Spleen (tissue), 7 donors: ENCODE measurements at regions not wholly inside any gene's neighbourhood (a gene's known extent, or its start where the extent isn't known, plus 50 kb on each side); places are given as distances from the start of the nearest gene placed in this dataset.

Source experiments
- CTCF ChIP-seq, 11 experiments: fragments of 200-600 bp in 7 of 11; fragments of 450-650 bp in 4 of 11; sonication (generic) in 4 of 11; IDR thresholded peaks in 8 of 11; conservative IDR thresholded peaks in 3 of 11; 1 replicate in 7 of 11; 2 replicates in 4 of 11; pipeline versions ENCODE4 v1.4.0 to v1.8.0; 2016 to 2021; ENCODE audit warnings: antibody characterized with exemption in 11 of 11, inconsistent platforms in 4 of 11, mild to moderate bottlenecking in 1 of 11
- POLR2A ChIP-seq, 3 donors: fragments of 450-650 bp; IDR thresholded peaks; one replicate each; pipeline ENCODE4 v1.5.1; 2017; ENCODE audit warnings: antibody characterized with exemption in 3 of 3, mild to moderate bottlenecking in 1 of 3
- POLR2AphosphoS5 ChIP-seq, 3 donors: sonication (generic); formaldehyde crosslinking; IDR thresholded peaks; one replicate each; pipeline ENCODE4 v1.5.1; 2017; ENCODE audit warnings: antibody characterized with exemption in 3 of 3
- donor health status: DM: no; HTN: no; CAD: no; lungs with moderate emphysema.
- donor health status: DM: no; HTN: no; CAD: no.
- donor health status: DM: no; HTN: no; CAD: no.

- TF ChIP-seq CTCF (IDR thresholded peaks at IDR 0.05 in 8 of 11, conservative IDR thresholded peaks at IDR 0.05 in 3 of 11), result no peak
- TF ChIP-seq POLR2A (IDR thresholded peaks at IDR 0.05), result no peak
- TF ChIP-seq POLR2AphosphoS5 (IDR thresholded peaks at IDR 0.05), result no peak
Measured at GRCh38 chr12:105946493-105946901, 192.3 kb downstream of the NUAK1 start.
